Pulmonary artery endothelial cell (primary cell): ENCODE measurements at regions not wholly inside any gene's neighbourhood (a gene's known extent, or its start where the extent isn't known, plus 50 kb on each side); places are given as distances from the start of the nearest gene placed in this dataset.

Source experiments
- DNase-seq: peaks from one replicate; pipeline ENCODE4 v3.0.0-alpha.2; 2011; ENCODE audit warnings: low read depth, low spot score

DNA sequence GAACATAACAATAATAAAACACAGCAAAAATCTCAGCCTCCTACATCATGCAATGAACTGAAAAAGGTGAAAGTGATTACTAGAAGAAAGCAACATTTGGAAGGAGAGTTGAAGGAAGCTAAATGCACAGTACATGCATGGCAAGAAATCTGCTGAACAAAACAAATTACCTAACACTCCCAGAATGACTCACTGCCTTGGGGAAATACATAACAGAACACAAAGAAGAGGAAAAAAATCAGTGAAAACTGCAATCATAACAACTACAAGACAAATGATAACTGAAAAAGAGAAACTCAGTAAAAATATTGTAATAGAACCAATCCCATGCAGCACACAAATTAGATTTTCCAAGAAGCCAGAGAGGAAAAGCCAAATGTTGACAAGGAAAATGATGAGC lies 1513.2 kb downstream of the ARAP2 start:
- no peak for DNase-seq

DNA sequence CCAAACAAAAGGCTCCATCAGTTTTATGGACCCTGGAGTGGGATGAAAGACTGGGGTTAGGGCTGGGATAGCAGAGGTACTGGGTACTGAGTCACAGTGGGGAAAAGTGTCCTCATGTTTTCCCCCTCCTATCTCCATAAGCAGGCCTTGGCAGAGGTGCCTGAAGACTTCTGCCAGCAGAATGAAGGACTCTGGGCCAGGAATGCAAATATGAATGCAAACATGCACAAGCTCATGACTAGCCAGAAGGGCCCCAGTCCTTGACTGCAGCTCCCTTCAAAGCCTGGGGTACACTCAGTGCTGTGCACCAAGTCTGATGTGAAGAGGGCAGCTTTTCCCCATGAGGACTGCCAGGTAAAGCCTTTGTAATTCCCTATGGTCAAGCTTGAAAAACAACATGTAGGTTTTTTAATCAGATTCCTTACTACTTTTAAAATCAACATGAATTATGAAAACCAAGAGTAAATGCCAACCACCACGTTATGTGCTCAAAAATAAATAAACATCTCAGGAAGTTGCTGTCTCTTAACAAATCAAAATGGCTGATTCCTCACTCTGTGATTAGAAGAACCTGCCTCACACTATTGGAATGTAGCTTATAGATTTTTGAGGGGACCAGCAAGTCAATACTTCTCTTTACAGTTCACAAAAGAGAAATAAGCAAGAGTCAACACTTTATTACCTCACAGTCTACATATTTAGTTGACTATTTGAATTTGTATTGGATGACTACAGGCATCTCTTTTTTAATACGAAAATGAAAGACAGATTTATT lies 1512.0 kb downstream of the ARAP2 start:
- no peak for DNase-seq

DNA sequence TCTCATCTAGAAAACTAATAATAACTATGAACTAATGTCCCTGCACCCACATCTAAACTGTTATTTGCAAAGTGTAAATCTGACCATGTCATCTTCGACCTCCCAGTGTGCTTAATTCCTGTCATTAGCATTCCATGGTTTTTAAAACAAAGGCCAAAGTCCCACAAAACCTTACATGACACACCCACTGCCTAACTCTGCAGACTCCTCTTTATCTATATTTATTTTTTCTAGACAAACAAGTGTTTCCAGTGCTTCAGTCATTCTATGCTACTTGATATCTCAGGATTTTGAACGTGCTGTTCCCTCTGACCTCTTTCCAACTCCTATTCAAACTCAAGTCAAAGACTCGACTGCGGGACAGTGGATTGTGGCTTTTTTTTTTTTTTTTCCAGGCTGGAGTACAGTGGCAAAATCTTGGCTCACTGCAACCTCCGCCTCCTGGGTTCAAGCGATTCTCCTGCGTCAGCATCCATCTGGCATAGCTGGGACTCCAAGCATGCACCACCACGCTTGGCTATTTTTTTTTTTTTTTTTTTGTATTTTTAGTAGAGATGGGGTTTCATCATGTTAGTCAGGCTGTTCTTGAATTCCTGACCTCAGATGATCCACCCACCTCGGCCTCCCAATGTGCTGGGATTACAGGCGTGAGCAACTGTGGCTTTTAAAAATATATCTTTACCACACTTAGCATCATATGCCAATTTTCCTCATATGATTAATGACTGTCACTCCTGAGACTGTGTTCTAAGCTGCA lies 1511.0 kb downstream of the ARAP2 start:
- DNase-seq = no peak

DNA sequence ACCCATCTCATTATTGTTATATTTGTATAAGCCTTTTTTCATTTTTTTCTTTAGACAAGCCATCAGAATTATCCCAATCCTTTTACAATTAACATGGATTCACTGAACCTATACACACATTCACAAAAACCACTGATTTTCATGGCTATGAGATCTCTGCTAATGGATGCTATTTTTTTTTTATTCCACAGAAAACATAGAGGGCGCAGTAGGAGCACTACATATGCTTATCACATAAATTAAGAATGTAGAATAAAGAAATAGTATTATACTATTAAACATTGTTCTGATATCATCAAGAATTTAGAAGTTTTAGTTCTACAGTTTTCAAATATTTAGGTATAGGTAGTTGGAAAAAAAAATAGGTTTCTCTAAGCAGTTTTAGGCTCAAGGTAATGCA lies 1477.4 kb downstream of the ARAP2 start:
- DNase-seq = no peak

DNA sequence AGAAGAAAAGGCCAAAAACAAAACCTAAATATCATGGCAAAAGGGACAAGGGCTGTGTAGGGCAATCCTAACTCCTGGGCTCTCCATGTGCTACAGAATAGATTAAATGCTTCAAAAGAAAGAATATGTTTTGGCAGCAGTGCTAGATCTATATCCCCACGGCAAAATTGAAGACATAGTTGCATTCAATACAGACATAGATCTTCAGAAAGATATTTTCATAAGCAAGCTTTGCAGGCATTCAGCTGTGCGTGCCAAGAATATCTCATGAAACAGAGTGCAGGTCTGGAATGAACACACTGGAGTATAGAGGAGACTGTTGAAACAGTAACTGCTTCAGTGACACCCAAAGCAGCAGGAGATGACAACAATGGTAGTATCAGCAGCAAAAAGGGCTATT lies 1476.9 kb downstream of the ARAP2 start:
- DNase-seq = no peak

DNA sequence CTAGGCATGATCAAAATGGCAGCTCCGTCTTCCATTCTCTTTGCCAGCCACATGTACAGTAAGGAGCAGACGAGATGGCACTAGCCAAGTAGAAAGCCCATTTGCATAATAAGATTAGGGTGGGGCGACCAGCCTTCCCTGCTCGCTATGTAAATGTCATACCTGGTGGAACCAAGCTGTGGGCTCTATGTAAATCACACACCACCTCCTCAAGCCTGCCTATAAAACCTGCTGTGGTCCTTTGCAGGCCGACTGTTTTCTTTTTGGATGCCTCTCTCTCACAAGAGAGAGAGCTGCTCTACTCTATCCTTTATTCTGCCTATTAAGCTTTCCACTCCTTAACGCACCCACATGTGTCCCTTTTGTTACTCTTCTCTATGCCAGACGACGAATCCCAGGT lies 1472.7 kb downstream of the ARAP2 start:
- no peak for DNase-seq

DNA sequence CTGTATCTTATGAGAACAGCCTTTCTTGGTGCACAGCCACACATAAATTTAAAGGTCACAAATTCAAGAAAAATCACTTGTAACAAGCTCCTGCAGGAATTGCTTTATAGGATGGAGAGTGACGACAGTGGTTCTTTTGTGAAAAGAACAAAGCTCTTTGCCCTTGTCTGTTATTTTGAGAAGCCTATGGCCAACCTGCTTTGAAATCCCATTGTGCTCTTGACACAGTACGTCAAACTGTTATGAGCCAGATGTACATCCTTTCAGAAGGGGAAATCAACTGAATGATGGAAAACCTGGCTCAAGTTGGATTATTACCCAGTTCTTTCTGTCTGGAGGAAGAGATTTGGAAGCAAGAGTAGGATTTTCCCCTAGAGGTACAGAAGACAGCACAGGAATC lies 1454.2 kb downstream of the ARAP2 start:
- DNase-seq = no peak

DNA sequence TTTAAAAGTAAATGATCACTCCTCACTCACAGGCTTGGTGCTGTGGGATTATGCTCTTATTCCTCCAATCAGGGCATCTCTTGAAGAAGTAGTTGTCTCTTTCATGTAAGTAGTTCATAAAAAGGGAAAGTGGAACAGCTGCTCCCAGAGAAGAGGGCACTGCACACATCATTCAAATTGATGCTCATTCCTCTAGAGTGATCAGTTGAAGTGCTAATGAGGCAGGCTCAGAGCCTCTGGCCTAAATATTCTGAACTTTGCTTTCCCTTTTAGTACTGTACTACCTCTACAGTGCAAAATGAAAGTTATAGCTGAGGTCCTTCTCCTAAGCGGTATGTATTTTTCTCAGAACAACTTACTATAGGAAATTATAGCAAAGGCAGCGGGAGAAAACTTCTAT lies 1453.1 kb downstream of the ARAP2 start:
- no peak for DNase-seq

DNA sequence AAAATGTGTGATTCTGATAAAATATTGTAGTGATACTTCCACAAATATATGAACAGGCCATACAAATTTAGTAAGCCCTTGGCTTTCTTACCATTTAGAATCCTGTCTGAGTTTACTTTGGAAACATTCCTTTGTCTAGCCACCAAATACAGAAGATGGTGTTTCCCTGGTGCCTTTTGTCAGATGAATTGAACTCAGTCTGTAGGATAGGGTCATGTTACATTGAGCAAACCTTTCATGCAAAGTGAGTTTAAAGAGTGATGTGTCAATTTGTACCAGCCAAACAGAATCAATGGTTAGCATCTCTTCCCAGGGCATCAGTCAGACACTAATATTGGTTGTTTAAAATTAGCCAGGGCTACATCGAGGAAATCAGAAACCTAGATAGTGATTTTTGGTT lies 1443.4 kb downstream of the ARAP2 start:
- DNase-seq = no peak

DNA sequence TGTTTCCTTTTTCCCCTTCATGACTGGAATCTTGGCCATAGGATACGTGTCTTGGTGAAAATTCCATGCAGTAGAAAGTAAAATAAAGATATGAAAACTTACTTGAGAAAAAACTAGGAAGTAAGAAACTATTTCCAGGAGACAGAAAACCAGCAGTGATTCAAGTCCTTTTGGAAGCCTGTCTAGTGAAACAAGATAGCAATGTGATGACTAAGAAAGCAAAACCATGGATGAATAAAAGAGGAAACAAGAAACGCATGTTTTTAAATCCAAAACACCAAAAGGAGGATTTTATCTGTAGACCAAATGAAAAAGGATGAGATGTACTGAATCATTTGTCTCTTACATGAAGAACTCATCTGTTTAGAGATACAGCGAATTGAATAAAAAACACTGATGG lies 1430.0 kb downstream of the ARAP2 start:
- no peak for DNase-seq

DNA sequence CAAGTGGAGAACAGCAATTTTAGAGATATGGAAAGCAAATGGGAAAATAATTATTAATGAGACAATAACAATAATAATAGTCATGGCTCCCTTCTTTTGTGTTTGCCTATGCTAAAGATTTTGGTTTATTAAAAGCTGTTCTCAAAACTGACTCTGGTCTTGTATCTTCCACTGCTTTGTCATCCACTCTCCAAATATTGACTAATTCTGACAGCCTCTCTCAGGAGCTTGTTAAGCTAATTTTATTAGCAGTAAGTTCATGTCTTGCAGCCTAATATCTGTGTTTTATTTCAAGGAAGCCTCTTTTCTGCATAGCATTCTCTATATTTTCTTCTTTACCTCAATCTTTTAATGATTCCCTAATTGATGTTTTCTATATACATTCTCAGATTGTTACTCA lies 1419.8 kb downstream of the ARAP2 start:
- no peak for DNase-seq

DNA sequence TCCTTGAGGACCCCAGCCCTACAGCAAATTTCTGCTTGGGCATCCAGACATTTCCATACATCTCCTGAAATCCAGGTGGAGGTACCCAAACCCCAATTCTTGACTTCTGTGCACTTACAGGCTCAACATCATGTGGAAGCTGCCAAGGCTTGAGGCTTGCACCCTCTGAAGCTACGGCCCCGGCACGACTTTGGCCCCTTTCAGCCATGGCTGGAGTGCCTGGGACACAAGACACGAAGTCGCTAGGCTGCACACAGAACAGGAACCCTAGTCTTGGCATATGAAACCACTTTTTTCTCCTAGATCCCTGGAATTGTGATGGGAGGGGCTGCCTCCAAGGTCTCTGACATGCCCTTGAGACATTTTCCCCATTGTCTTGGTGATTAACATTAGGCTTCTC lies 1417.7 kb downstream of the ARAP2 start:
- DNase-seq = no peak

DNA sequence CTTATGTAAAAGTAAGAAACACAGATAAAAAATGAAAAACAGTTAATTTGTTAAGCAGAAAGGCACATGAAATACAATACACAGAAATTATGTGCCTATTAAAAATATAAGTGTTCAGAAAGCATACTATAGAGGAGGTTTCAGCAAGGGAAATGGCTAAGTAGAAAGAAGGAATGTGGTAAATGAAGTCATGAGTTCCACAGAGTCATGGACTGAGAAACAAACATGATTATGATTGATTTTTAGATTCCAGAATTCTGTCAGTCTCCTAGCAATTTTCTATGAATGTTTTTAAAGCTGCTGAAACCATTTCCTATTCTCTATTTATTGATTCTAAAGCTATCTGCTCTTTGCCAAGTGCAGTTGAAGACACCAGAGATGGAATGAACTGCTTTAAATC lies 1398.4 kb downstream of the ARAP2 start:
- DNase-seq = no peak

DNA sequence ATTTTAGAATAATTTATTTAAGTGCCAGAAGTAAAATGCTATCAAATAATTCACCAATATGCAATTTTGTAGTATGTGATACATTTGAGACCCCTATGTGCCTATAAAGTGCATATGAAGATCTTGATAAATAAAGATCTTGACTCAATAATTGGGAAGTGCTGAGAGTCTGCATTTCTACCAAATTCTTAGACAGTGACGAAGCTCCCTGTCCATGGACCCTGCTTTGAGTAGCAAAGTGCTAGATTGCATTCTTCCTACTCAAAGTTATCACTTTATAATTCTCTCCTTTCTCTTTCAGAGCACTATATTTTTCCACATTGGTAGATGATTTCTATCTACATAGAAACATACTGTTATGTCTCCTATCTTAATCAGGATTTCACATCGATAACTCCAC lies 1393.9 kb downstream of the ARAP2 start:
- DNase-seq = no peak

DNA sequence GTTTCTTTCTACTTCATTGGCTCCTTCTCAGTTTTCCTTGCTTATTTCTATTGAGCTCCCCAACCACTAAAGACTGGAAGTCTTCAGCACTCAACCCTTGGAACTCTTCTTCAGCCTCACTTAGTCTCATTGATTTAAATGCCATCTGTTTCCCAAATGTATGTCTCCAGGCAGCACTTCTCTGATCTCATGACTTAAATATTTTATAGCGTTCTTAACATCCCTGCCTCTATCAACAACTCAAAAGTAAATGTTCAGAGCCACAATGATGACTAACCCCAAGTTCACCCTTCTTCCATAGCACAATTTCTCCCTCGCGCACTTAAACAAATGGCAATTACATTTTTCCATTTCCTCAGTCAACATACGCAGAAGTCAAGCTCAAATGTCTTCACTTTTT lies 1393.3 kb downstream of the ARAP2 start:
- DNase-seq = no peak

DNA sequence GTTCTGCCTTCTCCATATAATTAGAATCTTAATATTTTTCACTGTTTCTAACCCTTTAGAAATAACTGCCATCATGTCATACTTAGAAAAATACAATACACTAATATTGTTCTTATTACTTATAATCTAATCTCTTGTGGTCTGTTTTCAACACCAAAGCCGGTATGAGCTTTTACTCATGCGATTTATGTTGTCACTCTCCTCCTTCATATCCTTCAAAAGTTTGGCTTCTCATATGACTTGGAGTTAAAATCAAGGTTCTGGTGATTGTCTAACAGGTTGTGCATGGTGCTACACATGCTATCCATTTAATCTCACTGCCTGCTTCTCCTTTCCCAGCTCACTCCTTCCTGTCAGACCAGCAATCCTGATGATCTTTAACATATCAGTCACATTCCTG lies 1392.9 kb downstream of the ARAP2 start:
- no peak for DNase-seq

DNA sequence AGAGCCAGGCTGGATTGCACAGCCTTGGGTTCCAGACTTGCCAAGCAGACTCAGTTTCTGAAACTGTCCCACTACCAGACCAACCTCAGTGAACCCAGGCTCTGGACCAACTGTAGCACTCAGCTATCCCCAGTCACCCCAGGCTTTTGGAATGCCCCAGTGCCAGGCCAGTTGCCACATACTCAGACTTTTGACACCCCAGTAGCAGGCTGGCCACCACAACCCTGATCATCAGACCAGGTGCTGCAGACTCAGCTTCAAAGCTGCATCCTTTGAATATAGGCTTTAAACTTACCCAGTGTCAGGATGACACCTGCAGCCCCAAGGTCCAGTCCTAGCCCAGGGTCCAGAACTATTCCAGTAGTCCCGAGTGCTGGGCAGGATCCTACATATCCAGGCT lies 1389.9 kb downstream of the ARAP2 start:
- DNase-seq = no peak

DNA sequence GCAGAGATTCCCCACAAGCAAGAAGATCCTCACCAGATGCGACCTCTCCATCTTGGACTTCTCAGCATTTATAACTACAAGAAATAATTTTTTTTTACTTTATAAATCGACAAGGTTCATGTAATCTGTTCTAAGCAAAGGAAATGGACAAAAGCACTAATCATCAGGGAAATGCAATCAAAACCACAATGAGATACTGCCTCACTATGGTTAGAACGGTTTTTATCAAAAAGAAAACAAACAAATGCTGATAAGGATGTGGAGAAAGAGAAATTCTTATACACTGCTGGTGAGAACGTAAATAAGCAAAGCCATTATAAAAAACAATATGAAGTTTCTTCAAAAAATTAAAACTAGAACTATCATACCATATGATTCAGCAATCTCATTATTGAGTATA lies 1382.6 kb downstream of the ARAP2 start:
- DNase-seq = no peak

DNA sequence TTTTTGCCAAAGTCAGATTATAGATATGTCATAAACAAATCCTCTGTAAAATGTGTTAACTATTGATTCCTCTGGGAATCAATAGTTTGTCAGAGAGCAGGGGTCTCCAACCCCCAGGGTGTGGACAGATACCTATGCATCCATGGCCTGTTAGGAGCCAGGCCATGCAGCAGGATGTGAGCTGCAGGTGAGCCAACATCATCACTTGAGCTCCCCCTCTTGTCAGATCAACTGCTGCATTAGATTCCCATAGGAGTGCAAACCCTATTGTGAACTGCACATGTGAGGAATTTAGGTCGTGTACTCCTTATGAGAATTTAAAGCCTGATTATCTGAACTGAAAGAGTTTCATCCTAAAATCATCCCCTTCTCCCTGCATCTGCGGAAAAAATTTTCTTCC lies 1365.4 kb downstream of the ARAP2 start:
- DNase-seq = no peak

DNA sequence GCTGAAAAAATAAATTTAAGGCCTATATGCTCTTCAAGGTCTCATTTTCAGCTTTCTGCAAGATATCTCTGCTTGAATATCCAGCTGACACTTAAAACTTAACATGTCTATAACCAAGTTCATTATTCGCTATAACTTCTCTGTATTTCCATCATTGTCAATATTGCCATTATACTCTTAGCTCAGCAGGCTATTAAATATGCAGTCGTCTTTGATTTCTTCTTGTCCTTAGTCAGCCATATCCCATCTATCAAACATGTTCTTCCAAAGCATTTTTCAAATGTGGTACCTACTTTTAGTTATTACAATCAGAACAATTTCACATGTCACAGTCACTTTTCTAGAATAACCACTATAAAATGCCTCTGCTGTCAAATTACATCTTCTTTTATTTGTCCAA lies 1364.1 kb downstream of the ARAP2 start:
- DNase-seq = no peak

DNA sequence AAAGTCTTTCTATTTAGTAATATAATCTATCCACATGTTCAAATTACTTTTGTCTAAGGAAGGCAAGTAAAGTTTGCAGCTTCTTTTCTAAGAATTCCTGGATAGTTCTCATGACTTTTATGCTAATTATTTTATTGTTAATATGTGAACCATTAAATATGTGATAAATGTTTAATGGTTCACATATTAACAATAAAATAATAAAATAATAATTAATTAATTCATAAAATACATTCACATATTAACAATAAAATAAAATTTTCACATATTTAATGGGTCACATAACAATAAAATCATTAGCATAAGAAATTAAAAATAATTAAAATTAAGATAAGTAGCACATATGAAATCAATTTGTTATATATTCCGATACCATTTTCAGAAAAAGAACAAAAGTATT lies 1352.4 kb downstream of the ARAP2 start:
- no peak for DNase-seq

DNA sequence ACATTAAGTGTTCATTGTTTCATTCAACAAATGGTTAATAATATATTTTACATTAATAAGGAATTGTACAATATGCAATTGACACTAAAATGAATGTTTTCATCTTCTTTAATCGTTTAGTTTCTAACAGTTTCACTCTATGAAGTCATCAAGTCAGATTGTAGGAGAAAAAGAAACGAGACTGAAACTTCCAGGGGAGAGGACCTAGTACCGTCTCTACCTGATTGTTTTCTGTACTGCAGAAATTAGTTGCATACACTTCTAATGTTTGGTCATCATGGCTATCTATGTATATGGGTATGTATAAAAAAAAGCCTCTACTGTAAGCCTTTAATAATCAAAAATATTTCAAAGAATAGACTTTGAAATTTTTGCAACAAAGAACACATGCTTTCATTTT lies 1350.9 kb downstream of the ARAP2 start:
- no peak for DNase-seq

DNA sequence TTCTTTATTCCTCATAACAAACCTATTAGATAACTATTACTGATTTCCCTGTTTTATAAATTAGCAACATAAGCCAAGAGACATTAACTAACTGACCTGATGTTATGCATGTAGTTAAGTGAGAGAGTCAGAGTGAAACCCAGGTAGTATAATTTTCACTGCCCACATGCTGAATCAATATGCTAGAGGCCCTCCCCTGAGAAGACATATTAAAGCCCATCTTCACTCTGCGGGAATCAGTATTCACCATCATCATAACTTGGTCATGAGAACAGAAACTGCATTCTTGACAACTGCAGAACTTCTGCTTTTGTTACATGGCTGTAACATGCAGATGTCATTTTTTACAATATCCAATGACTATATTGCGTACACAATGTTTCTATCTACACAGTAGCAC lies 1324.3 kb downstream of the ARAP2 start:
- no peak for DNase-seq
